Retina (tissue), 1 donor: ENCODE measurements at regions not wholly inside any gene's neighbourhood (a gene's known extent, or its start where the extent isn't known, plus 50 kb on each side); places are given as distances from the start of the nearest gene placed in this dataset.

Experiments used
- DNase-seq: peaks from one replicate; pipeline ENCODE4 v3.0.0-alpha.2; 2016

DNA sequence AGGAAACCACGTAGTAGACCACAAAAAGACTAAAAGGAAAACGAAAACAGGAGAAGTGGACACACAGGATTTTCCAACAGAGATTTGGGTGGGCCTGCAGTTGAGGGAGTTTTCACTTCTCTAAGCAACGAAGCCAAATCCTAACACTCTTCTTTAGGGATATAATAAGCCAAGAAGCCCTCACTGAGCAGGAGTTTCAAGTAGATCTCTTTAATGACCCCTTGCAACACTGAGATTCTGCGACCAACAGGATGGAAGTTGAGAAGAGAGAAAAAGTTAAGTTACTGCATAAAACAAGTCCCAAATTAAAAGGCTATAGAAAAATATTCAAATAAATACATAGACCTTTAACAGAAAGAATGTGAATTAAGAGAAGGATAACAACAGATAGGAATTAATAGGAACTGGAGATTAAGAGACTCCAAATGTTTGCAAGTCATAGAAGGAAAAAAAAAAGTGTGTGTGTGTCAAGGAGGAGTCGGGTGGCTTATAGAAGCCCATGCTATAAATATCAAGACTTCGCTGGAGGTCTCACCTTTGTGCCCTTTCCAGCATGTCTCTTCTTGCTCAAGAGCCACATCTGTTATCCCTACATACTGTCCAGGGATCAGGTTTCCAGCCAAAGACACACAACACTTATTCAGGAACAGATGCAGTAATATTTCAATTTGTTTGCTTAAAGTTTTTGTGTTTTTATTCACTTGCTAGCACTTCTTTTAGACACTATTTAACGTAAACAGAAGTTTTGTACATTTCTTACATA, 69.4 kb upstream of the ARHGAP28 start:
- no peak for DNase-seq

DNA sequence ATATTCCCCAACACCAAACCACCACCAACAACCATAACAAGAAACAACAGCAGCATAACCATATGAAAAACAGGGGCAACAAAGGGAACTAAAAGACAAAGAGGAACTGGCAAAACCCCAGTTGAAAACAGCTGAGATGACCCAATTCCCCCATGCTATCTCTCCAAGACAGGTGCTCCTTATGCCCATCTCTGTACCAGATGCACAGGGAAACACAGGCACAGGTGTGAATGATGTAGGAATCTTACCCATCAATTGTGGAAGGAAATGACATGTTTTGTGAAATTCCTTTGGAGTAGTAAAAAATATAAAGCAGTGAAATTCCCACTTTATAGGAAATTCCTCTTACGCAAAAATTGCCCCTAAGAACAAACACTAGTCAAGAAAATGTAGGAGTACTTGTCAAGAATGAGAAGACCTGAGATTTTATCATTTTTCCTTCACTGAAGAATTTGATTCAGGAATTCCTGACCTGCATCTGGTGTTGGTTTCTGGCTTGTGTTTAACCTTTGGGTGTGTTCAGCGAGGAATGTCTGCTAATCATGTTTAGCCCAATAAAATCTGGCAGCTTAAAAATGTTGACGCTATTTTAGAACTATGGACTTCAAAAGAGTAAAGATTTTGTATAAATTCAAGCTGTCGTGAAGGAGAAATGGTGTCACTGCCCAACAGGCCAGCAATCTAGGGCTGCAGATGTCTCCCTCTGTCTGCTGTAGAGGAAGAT, 67.7 kb upstream of the ARHGAP28 start:
- no peak for DNase-seq

DNA sequence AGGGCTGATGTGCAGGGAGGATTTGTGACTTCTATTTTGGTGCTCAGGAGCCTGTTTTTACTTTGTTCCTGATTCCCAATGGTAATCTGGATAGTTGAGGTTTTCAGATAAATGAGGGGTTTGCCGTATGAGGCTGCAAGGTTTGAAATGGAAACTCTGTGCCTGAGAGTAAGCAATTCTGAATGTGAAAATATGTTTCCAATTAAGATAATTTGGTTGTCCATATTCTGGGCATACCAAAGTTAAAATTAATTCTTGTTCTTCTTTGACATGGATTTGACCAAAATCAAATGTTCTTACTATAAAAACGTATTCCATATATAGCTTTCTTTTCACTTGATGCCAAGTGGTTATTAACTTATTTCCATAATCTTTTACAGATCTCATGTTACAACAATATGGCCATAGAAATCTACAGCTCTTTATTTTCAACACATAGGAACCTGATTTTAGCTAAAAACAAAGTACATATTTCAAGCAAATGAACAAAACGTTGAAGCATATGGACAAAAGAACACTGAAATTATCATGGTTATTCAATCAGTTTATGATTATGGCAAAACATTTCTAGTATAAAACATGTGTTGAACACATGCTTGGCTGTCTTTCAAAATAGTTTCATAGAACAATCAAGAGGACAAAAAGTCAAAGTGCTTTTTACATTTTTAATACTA, 63.4 kb upstream of the ARHGAP28 start:
- no peak for DNase-seq

DNA sequence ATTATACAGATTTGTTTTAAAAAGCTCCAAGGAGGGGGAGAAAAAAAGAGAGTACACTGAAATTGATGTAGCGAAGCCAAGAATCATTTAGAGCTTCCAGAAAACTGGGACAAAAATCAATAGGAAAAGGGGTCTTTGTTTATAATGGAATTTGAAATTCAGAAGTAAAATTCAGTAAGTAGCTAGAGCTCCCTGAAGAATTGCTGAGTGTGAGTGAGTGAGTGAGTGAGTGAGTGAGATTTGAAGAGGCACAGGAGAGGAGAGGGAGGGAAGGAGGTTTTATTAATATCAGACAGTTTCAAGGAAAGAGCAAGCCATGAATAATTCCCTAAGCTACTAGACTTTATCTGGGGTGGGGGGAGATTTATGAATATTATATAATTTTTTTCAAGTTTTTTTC, 60.7 kb upstream of the ARHGAP28 start:
- DNase-seq, result no peak

DNA sequence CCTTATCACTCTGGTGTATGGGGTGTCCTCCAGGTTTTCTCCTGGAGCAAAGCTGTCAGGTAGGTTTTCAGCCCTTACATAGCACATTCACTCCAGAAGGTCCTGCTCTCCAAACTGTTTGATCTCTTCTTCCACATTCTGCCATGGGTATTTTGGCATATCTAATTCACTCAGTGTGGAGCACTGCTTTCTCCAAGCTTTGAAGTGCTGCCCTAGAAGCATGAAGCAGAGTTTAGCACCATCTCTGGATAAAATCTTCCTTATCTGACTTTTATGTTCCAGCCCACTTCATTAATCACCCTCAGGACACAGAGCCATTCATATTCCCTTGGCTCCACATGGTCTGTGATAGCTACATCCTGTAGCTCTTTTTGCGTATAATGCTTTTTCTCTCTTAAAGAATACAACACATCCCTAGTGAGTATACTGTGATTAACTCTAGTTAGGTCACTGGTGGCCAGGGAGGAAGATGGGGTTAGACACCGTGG, 56.7 kb upstream of the ARHGAP28 start:
- DNase-seq, result no peak

DNA sequence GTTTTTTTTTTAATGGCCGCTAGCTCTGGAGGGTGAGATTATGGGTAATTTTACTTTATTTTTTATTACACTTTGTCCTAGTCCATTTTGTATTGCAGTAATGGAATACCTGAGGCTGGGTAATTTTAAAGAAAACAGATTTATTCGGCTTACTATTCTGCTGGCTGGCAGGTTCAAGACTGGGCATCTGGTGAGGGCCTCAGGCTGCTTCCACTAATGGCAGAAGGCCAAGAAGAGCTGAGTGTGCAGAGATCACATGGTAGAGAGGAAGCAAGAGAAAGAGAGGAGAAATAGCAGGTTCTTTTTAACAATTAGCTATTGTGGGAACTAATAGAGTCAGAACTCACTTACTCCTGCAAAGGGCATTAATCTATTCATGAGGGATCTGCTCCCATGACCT, 52.4 kb upstream of the ARHGAP28 start:
- DNase-seq, result no peak

DNA sequence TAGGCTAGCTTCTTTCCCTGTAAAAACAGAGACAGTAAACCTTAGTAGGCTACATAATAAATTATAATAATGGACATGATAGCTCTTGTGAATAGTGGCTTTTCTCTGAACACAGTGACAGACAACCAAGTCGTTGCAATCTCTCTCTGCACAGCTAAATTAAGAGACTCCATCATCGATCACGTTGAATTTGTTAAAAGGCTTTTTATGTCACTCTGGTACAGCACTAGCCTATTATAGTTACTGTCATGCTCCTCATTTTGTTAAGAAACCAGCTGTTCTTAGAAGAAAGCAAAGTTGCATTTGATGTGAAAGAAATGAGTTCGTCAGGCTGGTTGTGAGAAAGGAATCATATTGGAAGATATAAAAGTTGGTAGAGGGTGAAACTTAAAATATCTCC, 50.3 kb upstream of the ARHGAP28 start:
- no peak for DNase-seq
